ENCODE measurements at regions not wholly inside any gene's neighbourhood (a gene's known extent, or its start where the extent isn't known, plus 50 kb on each side); places are given as distances from the start of the nearest gene placed in this dataset.
"Not testable (repeated sequence)": the region's sequence is repeated elsewhere in the genome, so short reads cannot be mapped to it uniquely, and the experiment has no call there.

- Histone ChIP-seq H3K9me3 (ENCODE audit: low read depth) (no peaks in the 10 kb centered on the region), H3K79me2 (ENCODE audit: low read depth) (no peaks in the 10 kb centered on the region), H3K9ac (no peak overlapping the region), H3K4me2 (no peak overlapping the region), H3F3A (ENCODE audit: low read depth) (no peaks in the 10 kb centered on the region), H3K4me3 (no peak overlapping the region), H4K20me1 (ENCODE audit: low read depth) (no peaks in the 10 kb centered on the region), H3K27ac (no peak overlapping the region), H2AFZ (replicated peaks) (no peak overlapping the region), H3K36me3 (no peaks in the 10 kb centered on the region), H3K4me1 (no peaks in the 10 kb centered on the region), H3K27me3 (no peaks in the 10 kb centered on the region)
- Mint-ChIP-seq H3K4me1 (no peaks in the 10 kb centered on the region), H3K36me3 (no peaks in the 10 kb centered on the region), H3K4me3 (no peak overlapping the region), H3K27me3 (ENCODE audit: insufficient read depth, low read depth) (peaks cover 2% of the 10 kb centered on the region), H3K9me3 (no peaks in the 10 kb centered on the region), H3K27ac (no peak overlapping the region)
- no peak for TF ChIP-seq EZH2phosphoT487 (IDR thresholded peaks at IDR 0.05)
- no peak for TF ChIP-seq CTCF (IDR thresholded peaks at IDR 0.05)
- no peak for TF ChIP-seq EZH2 (IDR thresholded peaks at IDR 0.05)
- DNase-seq (ENCODE audit: low spot score), result no peak
Measured at GRCh38 chr1:199246716-199247115, 607.9 kb downstream of the PTPRC start.

GRCh38 chr1:199247891-199248290 is 609.1 kb downstream of the PTPRC start:
- Histone ChIP-seq H3K9ac (no peak overlapping the region), H3K27ac (no peak overlapping the region), H3K9me3 (ENCODE audit: low read depth) (no peaks in the 10 kb centered on the region), H3K79me2 (ENCODE audit: low read depth) (no peaks in the 10 kb centered on the region), H4K20me1 (ENCODE audit: low read depth) (no peaks in the 10 kb centered on the region), H3K4me3 (no peak overlapping the region), H3K36me3 (no peaks in the 10 kb centered on the region), H2AFZ (replicated peaks) (no peak overlapping the region), H3K4me1 (no peaks in the 10 kb centered on the region), H3F3A (ENCODE audit: low read depth) (no peaks in the 10 kb centered on the region), H3K4me2 (no peak overlapping the region), H3K27me3 (no peaks in the 10 kb centered on the region)
- DNase-seq (ENCODE audit: low spot score), result no peak
- H3K4me3 Mint-ChIP-seq, result no peak overlapping the region
- TF ChIP-seq CTCF (IDR thresholded peaks at IDR 0.05) (no peak), EZH2 (IDR thresholded peaks at IDR 0.05) (no peak), EZH2phosphoT487 (IDR thresholded peaks at IDR 0.05) (no peak)
- H3K27ac Mint-ChIP-seq, result no peak overlapping the region
- peaks cover 2% of the 10 kb centered on the region for H3K27me3 Mint-ChIP-seq (ENCODE audit: insufficient read depth, low read depth)
- H3K4me1 Mint-ChIP-seq, result no peaks in the 10 kb centered on the region
- H3K36me3 Mint-ChIP-seq, result no peaks in the 10 kb centered on the region
- H3K9me3 Mint-ChIP-seq, result no peaks in the 10 kb centered on the region

DNA sequence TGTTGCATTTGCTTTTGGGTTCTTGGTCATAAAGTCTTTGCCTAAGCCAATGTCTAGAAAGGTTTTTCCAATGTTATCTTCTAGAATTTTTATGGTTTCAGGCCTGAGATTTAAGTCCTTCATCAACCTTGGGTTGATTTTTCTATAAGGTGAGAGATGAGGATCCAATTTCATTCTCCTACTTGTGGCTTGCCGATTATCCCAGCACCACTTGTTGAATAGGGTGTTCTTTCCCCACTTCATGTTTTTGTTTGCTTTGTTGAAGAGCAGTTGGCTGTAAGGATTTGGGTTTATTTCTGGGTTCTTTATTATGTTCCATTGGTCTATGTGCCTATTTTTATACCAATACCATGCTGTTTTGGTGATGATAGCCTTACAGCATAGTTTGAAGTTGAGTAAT is 615.2 kb downstream of the PTPRC start:
- not testable (repeated sequence) for DNase-seq (ENCODE audit: low spot score)

GRCh38 chr1:199261328-199261727 is 622.5 kb downstream of the PTPRC start:
- Mint-ChIP-seq H3K27ac (no peak overlapping the region), H3K4me1 (no peaks in the 10 kb centered on the region), H3K27me3 (ENCODE audit: insufficient read depth, low read depth) (no peaks in the 10 kb centered on the region), H3K4me3 (no peak overlapping the region), H3K9me3 (peaks cover 6% of the 10 kb centered on the region), H3K36me3 (no peaks in the 10 kb centered on the region)
- H4K20me1 ChIP-seq (ENCODE audit: low read depth), result no peaks in the 10 kb centered on the region
- H3K79me2 ChIP-seq (ENCODE audit: low read depth), result no peaks in the 10 kb centered on the region
- no peaks in the 10 kb centered on the region for H3K4me1 ChIP-seq
- H3F3A ChIP-seq (ENCODE audit: low read depth), result no peaks in the 10 kb centered on the region
- TF ChIP-seq EZH2 (IDR thresholded peaks at IDR 0.05), result no peak
- no peak for TF ChIP-seq CTCF (IDR thresholded peaks at IDR 0.05)
- TF ChIP-seq EZH2phosphoT487 (IDR thresholded peaks at IDR 0.05), result no peak
- H3K9ac ChIP-seq, result no peak overlapping the region
- no peak overlapping the region for H2AFZ ChIP-seq (replicated peaks)
- H3K27ac ChIP-seq, result no peak overlapping the region
- DNase-seq (ENCODE audit: low spot score), result no peak
- H3K4me3 ChIP-seq, result no peak overlapping the region
- H3K36me3 ChIP-seq, result no peaks in the 10 kb centered on the region
- H3K9me3 ChIP-seq (ENCODE audit: low read depth), result no peaks in the 10 kb centered on the region
- no peaks in the 10 kb centered on the region for H3K27me3 ChIP-seq
- H3K4me2 ChIP-seq, result no peak overlapping the region

More for the DNA sequence above, 615.2 kb downstream of the PTPRC start:
- H3K4me3 Mint-ChIP-seq; H3K27me3 ChIP-seq; H3K27me3 Mint-ChIP-seq (ENCODE audit: insufficient read depth, low read depth); H3K4me2 ChIP-seq; H3K79me2 ChIP-seq (ENCODE audit: low read depth); H3K36me3 ChIP-seq; H3K9ac ChIP-seq; H3K27ac ChIP-seq; H3F3A ChIP-seq (ENCODE audit: low read depth); H3K4me3 ChIP-seq; H4K20me1 ChIP-seq (ENCODE audit: low read depth); H3K36me3 Mint-ChIP-seq; H3K27ac Mint-ChIP-seq; H3K9me3 ChIP-seq (ENCODE audit: low read depth); H3K4me1 ChIP-seq; H3K4me1 Mint-ChIP-seq; H2AFZ ChIP-seq (replicated peaks): not testable (repeated sequence)
- H3K9me3 Mint-ChIP-seq, result peaks cover 11% of the 10 kb centered on the region

All from neural progenitor cell (in vitro differentiated cells).